HEK293 (cell line): ENCODE measurements at regions not wholly inside any gene's neighbourhood (a gene's known extent, or its start where the extent isn't known, plus 50 kb on each side); places are given as distances from the start of the nearest gene placed in this dataset.

ENCODE experiments used
- CTCF ChIA-PET: fragments of 350-600 bp; formaldehyde crosslinking; extraction: SDS; loops from one replicate; lab custom pipeline; 2021; ENCODE audit warnings: antibody characterized with exemption; lab: Yijun Ruan, JAX
- POLR2A ChIA-PET: fragments of 300-600 bp; formaldehyde crosslinking; extraction: SDS; loops from one replicate; lab custom pipeline; 2020; ENCODE audit warnings: antibody characterized with exemption, inconsistent platforms; lab: Yijun Ruan, JAX
- H3K27ac ChIP-seq: fragments of 200-500 bp; sonication (Bioruptor generic); 2 replicates; pipeline ENCODE4 v1.5.1; 2014; ENCODE audit warnings: low read depth, low read length, control low read depth, inconsistent platforms; ENCODE audit errors: extremely low read depth
- H3K36me3 ChIP-seq, 2 experiments: fragments of 200-500 bp in 1 of 2; sonication (Bioruptor generic) in 1 of 2; 1 replicate in 1 of 2; 2 replicates in 1 of 2; pipeline ENCODE4 v1.5.1; 2014 to 2017; ENCODE audit warnings: inconsistent platforms in 2 of 2, low read length in 2 of 2; ENCODE audit not compliant: control insufficient read depth in 2 of 2, insufficient read depth in 1 of 2
- H3K4me1 ChIP-seq: fragments of 200-500 bp; sonication (Bioruptor generic); 2 replicates; pipeline ENCODE4 v1.5.1; 2014; ENCODE audit warnings: mild to moderate bottlenecking, low read length, inconsistent platforms; ENCODE audit not compliant: control insufficient read depth, insufficient read depth
- H3K4me3 ChIP-seq: 2 replicates; pipeline ENCODE4 v1.5.1; 2011; ENCODE audit warnings: low read depth, mild to moderate bottlenecking, control low read depth, low read length, moderate library complexity
- H3K9me3 ChIP-seq: fragments of 200-500 bp; sonication (Bioruptor generic); 2 replicates; pipeline ENCODE4 v1.5.1; 2014; ENCODE audit warnings: low read depth, low read length, inconsistent platforms; ENCODE audit not compliant: control insufficient read depth, insufficient read depth
- BCL11B ChIP-seq: fragments of 450-650 bp; formaldehyde crosslinking; IDR thresholded peaks from 2 replicates; pipeline ENCODE4 v1.5.1; 2016; ENCODE audit warnings: low read depth, missing biosample characterization, missing genetic modification characterization
- BCL6B ChIP-seq: fragments of 450-650 bp; formaldehyde crosslinking; IDR thresholded peaks from 2 replicates; pipeline ENCODE4 v1.5.1; 2017; ENCODE audit warnings: missing biosample characterization, missing genetic modification characterization
- GFI1B ChIP-seq: fragments of 450-650 bp; formaldehyde crosslinking; IDR thresholded peaks from 2 replicates; pipeline ENCODE4 v1.5.1; 2016; ENCODE audit warnings: missing biosample characterization, missing genetic modification characterization
- GLI2 ChIP-seq: fragments of 450-650 bp; formaldehyde crosslinking; IDR thresholded peaks from 2 replicates; pipeline ENCODE4; 2017; ENCODE audit warnings: missing biosample characterization, missing genetic modification characterization, low read depth, borderline replicate concordance
- PRDM4 ChIP-seq: fragments of 450-650 bp; formaldehyde crosslinking; IDR thresholded peaks from 2 replicates; pipeline ENCODE4 v1.5.1; 2017; ENCODE audit warnings: missing biosample characterization, missing genetic modification characterization
- TSHZ1 ChIP-seq: fragments of 450-650 bp; formaldehyde crosslinking; IDR thresholded peaks from 2 replicates; pipeline ENCODE4 v1.5.1; 2016; ENCODE audit warnings: missing biosample characterization, missing genetic modification characterization, borderline replicate concordance
- ZFHX2 ChIP-seq: fragments of 450-650 bp; formaldehyde crosslinking; conservative IDR thresholded peaks from 2 replicates; pipeline ENCODE4 v1.5.1; 2016; ENCODE audit warnings: missing biosample characterization, missing genetic modification characterization
- ZIC2 ChIP-seq: fragments of 450-650 bp; formaldehyde crosslinking; IDR thresholded peaks from 2 replicates; pipeline ENCODE4 v1.5.1; 2016; ENCODE audit warnings: missing biosample characterization, missing genetic modification characterization
- ZNF114 ChIP-seq: fragments of 450-650 bp; formaldehyde crosslinking; IDR thresholded peaks from 2 replicates; pipeline ENCODE4 v1.5.0; 2017; ENCODE audit warnings: missing biosample characterization, missing genetic modification characterization
- ZNF140 ChIP-seq: fragments of 450-650 bp; formaldehyde crosslinking; IDR thresholded peaks from 2 replicates; pipeline ENCODE4 v1.5.1; 2016; ENCODE audit warnings: missing biosample characterization, missing genetic modification characterization
- ZNF184 ChIP-seq: fragments of 450-650 bp; IDR thresholded peaks from 2 replicates; pipeline ENCODE4 v1.5.1; 2018; ENCODE audit warnings: missing biosample characterization, mild to moderate bottlenecking, missing genetic modification characterization
- ZNF266 ChIP-seq: fragments of 450-650 bp; formaldehyde crosslinking; IDR thresholded peaks from 2 replicates; pipeline ENCODE4 v1.5.1; 2016; ENCODE audit warnings: missing biosample characterization, missing genetic modification characterization, low read depth
- ZNF335 ChIP-seq: fragments of 450-650 bp; formaldehyde crosslinking; conservative IDR thresholded peaks from 2 replicates; pipeline ENCODE4 v1.5.1; 2016; ENCODE audit warnings: missing biosample characterization, missing genetic modification characterization
- ZNF433 ChIP-seq: fragments of 450-650 bp; formaldehyde crosslinking; IDR thresholded peaks from 2 replicates; pipeline ENCODE4 v1.5.1; 2016; ENCODE audit warnings: missing biosample characterization, missing genetic modification characterization, low read depth
- ZNF560 ChIP-seq: fragments of 450-650 bp; formaldehyde crosslinking; IDR thresholded peaks from 2 replicates; pipeline ENCODE4 v1.5.1; 2017; ENCODE audit warnings: missing biosample characterization, missing genetic modification characterization, borderline replicate concordance
- ZNF596 ChIP-seq: fragments of 450-650 bp; IDR thresholded peaks from 2 replicates; pipeline ENCODE4 v1.5.0; 2018; ENCODE audit warnings: missing biosample characterization, mild to moderate bottlenecking, missing genetic modification characterization, moderate library complexity
- ZNF600 ChIP-seq: fragments of 450-650 bp; formaldehyde crosslinking; IDR thresholded peaks from 2 replicates; pipeline ENCODE4 v1.5.1; 2016; ENCODE audit warnings: missing biosample characterization, missing genetic modification characterization
- ZNF654 ChIP-seq: fragments of 450-650 bp; formaldehyde crosslinking; IDR thresholded peaks from 2 replicates; pipeline ENCODE4 v1.5.1; 2016; ENCODE audit warnings: low read depth, missing biosample characterization, missing genetic modification characterization

DNA sequence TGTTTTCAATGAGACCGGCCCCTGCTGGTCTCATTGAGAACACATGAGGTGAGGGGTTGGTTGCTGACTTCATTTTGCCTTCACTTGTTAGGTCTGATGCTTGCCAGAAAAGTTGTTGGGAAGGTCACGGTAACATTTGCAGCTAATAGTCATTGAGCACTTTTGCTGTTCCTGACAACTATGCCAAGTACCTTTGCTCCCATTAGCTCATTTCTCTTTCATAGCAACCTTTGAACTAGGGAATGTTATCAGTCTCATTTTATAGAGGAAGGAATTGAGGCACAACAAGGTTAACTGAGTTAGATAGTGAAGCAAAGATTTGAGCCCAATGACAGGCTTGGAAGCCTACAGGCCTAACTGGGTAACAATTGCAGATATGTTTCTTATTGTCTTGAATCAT is 195.4 kb upstream of the LARGE1 start (continued):
- TF ChIP-seq TSHZ1: no peak
- no peak for TF ChIP-seq ZNF266
- no peak for TF ChIP-seq GLI2 (tag by site-specific recombination)
- TF ChIP-seq ZNF600 (tag by site-specific recombination): no peak

GRCh38 chr22:34116126-34116525 is 195.8 kb upstream of the LARGE1 start:
- Histone ChIP-seq H3K36me3 (no peaks in the 10 kb centered on the region), H3K27ac (no peak overlapping the region), H3K4me1 (peaks cover 4% of the 10 kb centered on the region; the same call in 1 of the 2 replicates)
- POLR2A ChIA-PET: no interaction called here
- TF ChIP-seq ZIC2 (tag by site-specific recombination) (no peak), ZNF596 (tag by site-specific recombination) (no peak), GFI1B (tag by site-specific recombination) (no peak), ZNF184 (tag by site-specific recombination) (no peak), PRDM4 (tag by site-specific recombination) (no peak)
- TF ChIP-seq, all 188 proteins: peak for 0
- H3K9me3 ChIP-seq: no peaks in the 10 kb centered on the region
- CTCF ChIA-PET: interaction anchor here (3.4 kb wide), 1 partner anchor 11 kb away, joined by 11 read pairs; no protein-coding TSS in a partner anchor
- no peak overlapping the region for H3K4me3 ChIP-seq

GRCh38 chr22:34122042-34122441 is 201.8 kb upstream of the LARGE1 start:
- H3K4me3 ChIP-seq: no peak overlapping the region
- H3K27ac ChIP-seq: no peak overlapping the region
- ChIA-PET POLR2A (no interaction called here), CTCF (interaction anchor here (0.9 to 2.2 kb wide), 2 partner anchors 9 to 11 kb away, joined by 3 to 14 read pairs; no protein-coding TSS in a partner anchor)
- no peak for TF ChIP-seq ZNF114
- no peak for TF ChIP-seq ZNF433 (tag by site-specific recombination)
- no peak for TF ChIP-seq ZNF560 (tag by site-specific recombination)
- no peak for TF ChIP-seq ZFHX2 (tag by site-specific recombination)
- TF ChIP-seq ZNF654 (tag by site-specific recombination): no peak
- no peak for TF ChIP-seq BCL6B (tag by site-specific recombination)
- no peak for TF ChIP-seq BCL11B (tag by site-specific recombination)
- no peak for TF ChIP-seq ZNF140 (tag by site-specific recombination)
- no peak for TF ChIP-seq ZNF184 (tag by site-specific recombination)
- no peak for TF ChIP-seq ZNF335 (tag by site-specific recombination)
- no peaks in the 10 kb centered on the region for H3K9me3 ChIP-seq
- H3K4me1 ChIP-seq: no peaks in the 10 kb centered on the region
- no peaks in the 10 kb centered on the region for H3K36me3 ChIP-seq
